A549 (cell line): ENCODE measurements at regions not wholly inside any gene's neighbourhood (a gene's known extent, or its start where the extent isn't known, plus 50 kb on each side); places are given as distances from the start of the nearest gene placed in this dataset.

Experiments used
- POLR2A ChIP-seq: IDR thresholded peaks from 2 replicates; pipeline ENCODE4 v1.6.1; 2012; ENCODE audit warnings: mild to moderate bottlenecking, low read length
- RCOR1 ChIP-seq: fragments of 150-350 bp; IDR thresholded peaks from 2 replicates; pipeline ENCODE4 v1.6.1; 2014; ENCODE audit warnings: antibody characterized with exemption, low read length, low read depth
- RNF2 ChIP-seq: fragments of 200-600 bp; sonication (generic); IDR thresholded peaks from 2 replicates; pipeline ENCODE4 v1.6.1; 2016; ENCODE audit warnings: low read depth, mild to moderate bottlenecking, antibody characterized with exemption, moderate library complexity, borderline replicate concordance
- TF ChIP-seq, protein P1 (sequence below): fragments of >200 bp; sonication (Bioruptor Twin); formaldehyde crosslinking; IDR thresholded peaks from 3 replicates; pipeline ENCODE4 v1.5.1; 2016
- TF ChIP-seq, protein P2 (sequence below): fragments of 450-650 bp; IDR thresholded peaks from 2 replicates; pipeline ENCODE4 v1.6.1; 2014; ENCODE audit warnings: antibody characterized with exemption
- TF ChIP-seq, protein P3 (sequence below): fragments of 200-600 bp; sonication (generic); IDR thresholded peaks from 2 replicates; pipeline ENCODE4 v1.6.1; 2016; ENCODE audit warnings: antibody characterized with exemption, mild to moderate bottlenecking, moderate library complexity

DNA sequence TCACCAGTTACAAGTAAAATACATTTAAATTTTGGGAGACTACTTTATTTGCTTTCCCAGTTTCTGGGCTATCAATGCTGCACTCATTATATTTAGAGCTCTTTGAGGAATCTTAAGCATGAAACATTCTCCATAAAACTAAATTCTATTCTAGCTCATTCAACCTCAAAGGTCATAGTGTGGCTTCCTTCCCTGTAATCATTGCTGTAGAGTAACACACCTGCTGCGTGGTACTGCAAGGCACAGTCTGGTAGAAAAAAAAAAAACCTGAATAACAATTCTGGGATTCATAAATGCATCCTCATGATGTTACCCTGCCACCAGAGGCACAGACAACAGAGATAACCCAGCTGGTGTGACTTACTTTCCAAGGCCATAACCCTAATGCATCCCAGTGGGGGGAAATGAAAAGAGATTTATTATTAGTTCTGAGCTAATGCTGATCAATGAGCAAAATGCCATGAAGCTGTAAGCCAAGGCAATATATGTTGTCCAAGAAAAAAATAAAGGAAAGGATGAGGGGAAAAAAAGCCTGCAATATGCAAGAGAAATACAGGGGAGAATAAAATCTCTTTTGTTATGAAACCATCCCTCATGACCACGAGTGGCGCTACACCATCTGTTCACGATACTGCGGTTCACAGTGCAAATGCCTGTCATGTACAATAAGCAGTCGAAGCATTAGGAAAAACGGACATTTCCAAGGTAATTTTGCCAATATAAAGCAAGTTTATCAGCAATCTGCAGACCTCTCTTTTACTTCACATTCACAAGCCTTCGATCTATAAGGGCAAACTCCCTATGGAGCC is 1481.6 kb upstream of the PIK3C3 start:
- TF ChIP-seq POLR2A (no peak), RCOR1 (no peak), RNF2 (no peak)
- TF ChIP-seq, protein P1, sequence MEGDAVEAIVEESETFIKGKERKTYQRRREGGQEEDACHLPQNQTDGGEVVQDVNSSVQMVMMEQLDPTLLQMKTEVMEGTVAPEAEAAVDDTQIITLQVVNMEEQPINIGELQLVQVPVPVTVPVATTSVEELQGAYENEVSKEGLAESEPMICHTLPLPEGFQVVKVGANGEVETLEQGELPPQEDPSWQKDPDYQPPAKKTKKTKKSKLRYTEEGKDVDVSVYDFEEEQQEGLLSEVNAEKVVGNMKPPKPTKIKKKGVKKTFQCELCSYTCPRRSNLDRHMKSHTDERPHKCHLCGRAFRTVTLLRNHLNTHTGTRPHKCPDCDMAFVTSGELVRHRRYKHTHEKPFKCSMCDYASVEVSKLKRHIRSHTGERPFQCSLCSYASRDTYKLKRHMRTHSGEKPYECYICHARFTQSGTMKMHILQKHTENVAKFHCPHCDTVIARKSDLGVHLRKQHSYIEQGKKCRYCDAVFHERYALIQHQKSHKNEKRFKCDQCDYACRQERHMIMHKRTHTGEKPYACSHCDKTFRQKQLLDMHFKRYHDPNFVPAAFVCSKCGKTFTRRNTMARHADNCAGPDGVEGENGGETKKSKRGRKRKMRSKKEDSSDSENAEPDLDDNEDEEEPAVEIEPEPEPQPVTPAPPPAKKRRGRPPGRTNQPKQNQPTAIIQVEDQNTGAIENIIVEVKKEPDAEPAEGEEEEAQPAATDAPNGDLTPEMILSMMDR: no peak
- TF ChIP-seq, protein P2, sequence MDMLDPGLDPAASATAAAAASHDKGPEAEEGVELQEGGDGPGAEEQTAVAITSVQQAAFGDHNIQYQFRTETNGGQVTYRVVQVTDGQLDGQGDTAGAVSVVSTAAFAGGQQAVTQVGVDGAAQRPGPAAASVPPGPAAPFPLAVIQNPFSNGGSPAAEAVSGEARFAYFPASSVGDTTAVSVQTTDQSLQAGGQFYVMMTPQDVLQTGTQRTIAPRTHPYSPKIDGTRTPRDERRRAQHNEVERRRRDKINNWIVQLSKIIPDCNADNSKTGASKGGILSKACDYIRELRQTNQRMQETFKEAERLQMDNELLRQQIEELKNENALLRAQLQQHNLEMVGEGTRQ: no peak
- TF ChIP-seq, protein P3, sequence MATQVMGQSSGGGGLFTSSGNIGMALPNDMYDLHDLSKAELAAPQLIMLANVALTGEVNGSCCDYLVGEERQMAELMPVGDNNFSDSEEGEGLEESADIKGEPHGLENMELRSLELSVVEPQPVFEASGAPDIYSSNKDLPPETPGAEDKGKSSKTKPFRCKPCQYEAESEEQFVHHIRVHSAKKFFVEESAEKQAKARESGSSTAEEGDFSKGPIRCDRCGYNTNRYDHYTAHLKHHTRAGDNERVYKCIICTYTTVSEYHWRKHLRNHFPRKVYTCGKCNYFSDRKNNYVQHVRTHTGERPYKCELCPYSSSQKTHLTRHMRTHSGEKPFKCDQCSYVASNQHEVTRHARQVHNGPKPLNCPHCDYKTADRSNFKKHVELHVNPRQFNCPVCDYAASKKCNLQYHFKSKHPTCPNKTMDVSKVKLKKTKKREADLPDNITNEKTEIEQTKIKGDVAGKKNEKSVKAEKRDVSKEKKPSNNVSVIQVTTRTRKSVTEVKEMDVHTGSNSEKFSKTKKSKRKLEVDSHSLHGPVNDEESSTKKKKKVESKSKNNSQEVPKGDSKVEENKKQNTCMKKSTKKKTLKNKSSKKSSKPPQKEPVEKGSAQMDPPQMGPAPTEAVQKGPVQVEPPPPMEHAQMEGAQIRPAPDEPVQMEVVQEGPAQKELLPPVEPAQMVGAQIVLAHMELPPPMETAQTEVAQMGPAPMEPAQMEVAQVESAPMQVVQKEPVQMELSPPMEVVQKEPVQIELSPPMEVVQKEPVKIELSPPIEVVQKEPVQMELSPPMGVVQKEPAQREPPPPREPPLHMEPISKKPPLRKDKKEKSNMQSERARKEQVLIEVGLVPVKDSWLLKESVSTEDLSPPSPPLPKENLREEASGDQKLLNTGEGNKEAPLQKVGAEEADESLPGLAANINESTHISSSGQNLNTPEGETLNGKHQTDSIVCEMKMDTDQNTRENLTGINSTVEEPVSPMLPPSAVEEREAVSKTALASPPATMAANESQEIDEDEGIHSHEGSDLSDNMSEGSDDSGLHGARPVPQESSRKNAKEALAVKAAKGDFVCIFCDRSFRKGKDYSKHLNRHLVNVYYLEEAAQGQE: no peak
